Erythroblast (primary cell): ENCODE measurements at regions not wholly inside any gene's neighbourhood (a gene's known extent, or its start where the extent isn't known, plus 50 kb on each side); places are given as distances from the start of the nearest gene placed in this dataset.

Experiments
- GATA1 ChIP-seq: IDR thresholded peaks from 2 replicates; pipeline ENCODE4 v1.6.1; 2011; ENCODE audit warnings: low read depth, mild to moderate bottlenecking, control low read depth, low read length, moderate library complexity
- POLR2A ChIP-seq: IDR thresholded peaks from 2 replicates; pipeline ENCODE4 v1.6.1; 2011; ENCODE audit warnings: mild to moderate bottlenecking, low read length

- TF ChIP-seq POLR2A (no peak), GATA1 (no peak)
These were observed 166.8 kb downstream of the DAD1 start for GRCh38 chr14:22422238-22422637.
